ENCODE measurements at regions not wholly inside any gene's neighbourhood (a gene's known extent, or its start where the extent isn't known, plus 50 kb on each side); places are given as distances from the start of the nearest gene placed in this dataset.

DNA sequence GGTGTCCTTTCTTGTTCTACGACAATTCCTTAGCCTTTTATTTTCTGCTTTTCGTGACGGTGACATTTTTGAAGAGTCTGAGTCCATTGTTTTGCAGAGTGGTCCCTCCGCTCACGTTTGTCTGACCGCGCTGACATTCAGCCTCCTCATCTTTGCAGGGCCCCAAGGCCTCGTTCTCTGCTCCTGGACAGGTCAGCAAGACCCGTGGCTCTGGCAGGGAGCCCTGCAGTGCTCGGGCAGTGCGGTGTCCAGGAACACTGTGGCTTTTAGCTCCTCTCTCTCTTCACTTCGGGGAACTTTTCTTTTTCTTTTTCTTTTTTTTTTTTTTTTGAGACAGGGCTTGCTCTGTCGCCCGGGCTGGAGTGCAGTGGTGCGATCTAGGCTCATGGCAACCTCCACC, 142.5 kb downstream of the DNAJB6 start:
- FAIRE-seq (no peak), DNase-seq (ENCODE audit: low read depth in 1 of 2, low spot score in 2 of 2) (peak in 1 of 2 experiments; percentile 32)
- H4K20me1 ChIP-seq (replicated peaks in 1 of 2; ENCODE audit: control insufficient read depth in 1 of 2, insufficient read depth in 2 of 2, low read length in 2 of 2), result peaks cover 0 to 9% of the 10 kb centered on the region in 2 experiments
- no peak overlapping the region for H3K18ac ChIP-seq (ENCODE audit: extremely low read depth, low read length)
- H2BK12ac ChIP-seq (ENCODE audit: low read depth, low read length), result no peak overlapping the region
- H3K79me1 ChIP-seq (ENCODE audit: low read depth, low read length), result no peaks in the 10 kb centered on the region
- peaks cover 18% of the 10 kb centered on the region; the same call in 1 of the 2 replicates for H3K23me2 ChIP-seq (ENCODE audit: low read depth, low read length)
- no peak overlapping the region for H4K5ac ChIP-seq (ENCODE audit: insufficient read length, low read depth, low read length)
- H3K27ac ChIP-seq (ENCODE audit: low read depth, low read length), result no peak overlapping the region
- no peak overlapping the region for H2BK5ac ChIP-seq (ENCODE audit: low read depth, low read length)
- peaks cover 0 to 6% of the 10 kb centered on the region in 2 experiments; a peak in 2 of 4 replicates for H3K9me3 ChIP-seq (ENCODE audit: insufficient read depth in 2 of 2, low read depth in 1 of 2, low read length in 1 of 2)
- no peak overlapping the region for H3K4me2 ChIP-seq (ENCODE audit: insufficient read depth in 1 of 2, low read depth in 2 of 2, low read length in 2 of 2)
- no peak overlapping the region for H2BK20ac ChIP-seq (ENCODE audit: low read length)
- POLR2A ChIA-PET (ENCODE audit: partially characterized antibody), result interaction anchor here (0.8 kb wide), 1 partner anchor 14 kb away, joined by 3 read pairs; no protein-coding TSS in a partner anchor
- no peak overlapping the region for H4K8ac ChIP-seq (ENCODE audit: extremely low read depth, insufficient read depth, low read length)
- no peak overlapping the region for H3K4me3 ChIP-seq (ENCODE audit: extremely low read depth in 1 of 4, insufficient read depth in 2 of 4, low read depth in 3 of 4, low read length in 4 of 4)
- H2BK15ac ChIP-seq (ENCODE audit: low read length), result no peak overlapping the region
- no peak overlapping the region for H2AFZ ChIP-seq (ENCODE audit: low read length)
- no peak overlapping the region for H4K91ac ChIP-seq (replicated peaks; ENCODE audit: insufficient read length, low read length)
- H3K4me1 ChIP-seq (replicated peaks in 1 of 4; ENCODE audit: control insufficient read depth in 3 of 4, insufficient read depth in 4 of 4, low read length in 3 of 4), result 0 out of 7 replicates have a peak, but pooled peaks cover 0 to 3% (median 0%) of the 10 kb centered on the region in 4 experiments
- H2AK5ac ChIP-seq (ENCODE audit: low read depth, low read length), result no peak overlapping the region
- whole genome bisulfite sequencing, 2 experiments (ENCODE audit: extremely low coverage in 1 of 2, insufficient coverage in 1 of 2, insufficient read length in 1 of 2, insufficient replicate concordance in 2 of 2, low coverage in 1 of 2, low lambda C conversion rate in 2 of 2, missing lambda C conversion rate in 1 of 2), result 74% methylated on average over 12 of the region's 15 CpGs; no CpG with 5 or more reads in 1 of the 2 experiments
- H3K14ac ChIP-seq (ENCODE audit: insufficient read length), result no peak overlapping the region
- H3K36me3 ChIP-seq (ENCODE audit: control insufficient read depth in 2 of 4, insufficient read depth in 4 of 4, low read length in 3 of 4), result no peaks in the 10 kb centered on the region; a peak in 1 of 8 replicates
- H3K4ac ChIP-seq (replicated peaks; ENCODE audit: insufficient read length, low read depth, low read length), result no peak overlapping the region
- no peak overlapping the region for H2BK120ac ChIP-seq (replicated peaks; ENCODE audit: low read depth, low read length)
- CTCF ChIA-PET (ENCODE audit: partially characterized antibody), result no interaction called here
- TF ChIP-seq CBX8 (IDR thresholded peaks at IDR 0.05; ENCODE audit: borderline replicate concordance, low read depth, low read length), result no peak
- TF ChIP-seq BRCA1 (IDR thresholded peaks at IDR 0.05; ENCODE audit: low read depth, low read length), result no peak
- no peak for TF ChIP-seq SIX5 (IDR thresholded peaks at IDR 0.05; ENCODE audit: low read depth, low read length)
- TF ChIP-seq YY1 (IDR thresholded peaks at IDR 0.05; ENCODE audit: low read depth, low read length), result no peak
- no peak for TF ChIP-seq RNF2 (IDR thresholded peaks at IDR 0.05; ENCODE audit: borderline replicate concordance, low read depth, low read length, missing control alignments, poor library complexity, severe bottlenecking)
- no peak for TF ChIP-seq POLR2AphosphoS5 (IDR thresholded peaks at IDR 0.05; ENCODE audit: low read depth, low read length)
- no peak for TF ChIP-seq RAD21 (IDR thresholded peaks at IDR 0.05 in 1 of 2, conservative IDR thresholded peaks at IDR 0.05 in 1 of 2; ENCODE audit: low read depth in 2 of 2, low read length in 2 of 2)
- TF ChIP-seq CREB1 (IDR thresholded peaks at IDR 0.05), result no peak
- no peaks in the 10 kb centered on the region for H3K79me2 ChIP-seq (ENCODE audit: control insufficient read depth in 1 of 2, insufficient read depth in 2 of 2, low read length in 2 of 2)
- H3K23ac ChIP-seq (ENCODE audit: insufficient read length), result no peak overlapping the region
- no peak overlapping the region for H3K56ac ChIP-seq (replicated peaks; ENCODE audit: insufficient read length, low read depth, low read length)
- no peak overlapping the region for H3K9ac ChIP-seq (replicated peaks in 1 of 4; ENCODE audit: extremely low read depth in 1 of 4, low read depth in 3 of 4, low read length in 3 of 4)
- peaks cover 0 to 3% (median 0%) of the 10 kb centered on the region in 4 experiments; a peak in 1 of 7 replicates for H3K27me3 ChIP-seq (replicated peaks in 1 of 4; ENCODE audit: control insufficient read depth in 3 of 4, extremely low read depth in 1 of 4, insufficient read depth in 3 of 4, low read length in 3 of 4)
